Fibroblast of the conjunctiva (primary cell): ENCODE measurements at regions not wholly inside any gene's neighbourhood (a gene's known extent, or its start where the extent isn't known, plus 50 kb on each side); places are given as distances from the start of the nearest gene placed in this dataset.

Source experiments
- DNase-seq: peaks from one replicate; pipeline ENCODE4 v3.0.0-alpha.2; 2010; ENCODE audit warnings: low read depth

DNA sequence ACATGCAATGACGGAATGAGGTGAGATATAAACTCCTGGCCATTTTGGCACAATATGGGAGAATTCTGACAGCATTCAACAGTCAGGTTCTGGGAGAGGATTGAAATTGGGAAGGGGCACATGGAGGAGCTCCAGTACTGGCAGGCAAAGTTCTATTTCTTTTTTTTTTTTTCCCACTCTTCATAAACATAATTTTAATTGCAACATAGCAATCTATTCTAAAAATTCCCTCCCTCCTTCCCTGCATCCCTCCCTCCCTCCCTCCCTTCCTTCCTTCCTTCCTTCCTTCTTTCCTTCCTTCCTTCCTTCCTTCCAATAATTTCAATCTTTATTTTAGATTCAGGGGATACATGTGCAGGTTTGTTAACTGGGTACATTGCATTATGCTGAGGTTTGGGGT, 93.2 kb downstream of the PTCSC3 start:
- no peak for DNase-seq

- DNase-seq, result no peak
Measured at GRCh38 chr14:36078080-36078479, 98.4 kb downstream of the PTCSC3 start.

DNA sequence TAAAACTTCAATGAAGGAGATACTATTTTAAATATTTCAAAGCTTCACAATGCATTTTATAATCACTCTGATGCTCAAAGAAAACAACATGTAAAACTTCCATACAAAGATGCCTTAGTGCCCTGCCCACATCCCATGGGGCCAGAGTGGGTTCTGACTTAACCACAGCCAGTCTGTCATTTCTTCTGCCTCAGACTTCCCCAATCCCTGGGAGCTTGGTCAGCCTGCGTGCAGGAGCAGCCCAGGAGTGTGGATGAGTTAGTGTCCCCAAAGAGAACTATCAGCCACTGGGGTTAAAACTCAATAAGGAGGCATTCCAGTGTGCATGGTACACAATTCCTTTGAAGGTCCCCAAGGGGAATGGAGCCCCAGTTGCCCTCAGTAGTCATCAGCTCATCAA, 100.3 kb downstream of the PTCSC3 start:
- DNase-seq, result no peak

- no peak for DNase-seq
Measured at GRCh38 chr14:36075203-36075602, 101.3 kb downstream of the PTCSC3 start.

- DNase-seq, result no peak
Measured at GRCh38 chr14:36070720-36071043, 105.8 kb downstream of the PTCSC3 start.

GRCh38 chr14:36070031-36070719, 106.3 kb downstream of the PTCSC3 start:
- peak; percentile 69 for DNase-seq

DNA sequence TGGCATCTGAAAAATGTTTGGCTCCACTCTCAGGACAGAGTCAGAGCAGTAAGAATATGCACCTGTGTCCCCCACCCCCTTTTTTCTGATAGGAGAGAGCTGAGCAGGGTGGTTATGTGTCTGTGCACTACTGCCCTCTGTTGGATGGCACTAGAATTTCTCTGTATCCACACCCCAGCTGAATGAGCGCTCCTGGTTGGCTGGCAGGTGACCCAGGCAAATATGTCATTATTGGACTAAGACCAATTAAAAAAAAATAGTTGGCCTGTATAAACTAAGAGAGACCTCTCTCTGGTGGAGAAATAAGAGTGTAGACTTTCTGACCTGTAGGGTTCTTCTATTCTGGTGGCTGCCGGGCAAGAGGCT, 107.0 kb downstream of the PTCSC3 start:
- peak; percentile 23 for DNase-seq

- DNase-seq, result peak; percentile 59
Measured at GRCh38 chr14:36068777-36069534, 107.6 kb downstream of the PTCSC3 start.

DNA sequence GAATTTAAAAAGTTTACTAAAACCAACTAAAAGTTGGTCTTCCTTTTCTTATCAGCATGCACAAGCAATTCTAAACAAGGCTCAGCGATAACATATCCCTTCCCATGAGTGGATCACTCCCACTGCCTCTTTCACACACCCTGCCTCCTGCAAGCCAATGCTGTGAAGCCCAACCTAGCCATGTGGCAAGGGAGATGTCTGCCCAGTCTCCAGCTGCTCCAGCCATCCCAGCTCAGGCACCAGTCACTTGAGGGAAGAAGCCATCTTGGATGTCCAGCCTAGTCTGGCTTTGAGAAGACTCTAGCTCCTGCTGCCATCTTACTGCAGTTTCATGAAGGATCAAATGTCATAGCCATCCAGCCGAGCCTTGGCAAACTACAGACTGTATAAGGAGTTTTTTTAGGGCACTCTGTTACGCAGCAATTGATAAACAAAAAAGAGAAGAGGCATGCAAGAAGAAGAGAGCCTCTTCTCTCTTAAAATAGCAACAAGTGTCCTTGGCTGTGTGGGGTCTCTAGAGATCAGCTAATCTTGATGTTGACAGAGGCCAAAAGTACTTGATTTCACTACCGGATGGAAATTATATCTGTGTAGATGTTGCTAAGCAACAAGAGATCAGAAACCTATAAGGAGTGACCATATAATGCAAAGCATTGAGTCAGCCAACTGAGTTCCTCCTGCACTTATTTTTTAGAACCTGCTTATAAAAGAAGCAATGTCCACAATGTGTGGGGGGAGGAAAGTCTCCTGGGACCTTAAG, 108.9 kb downstream of the PTCSC3 start:
- DNase-seq, result peak; percentile 14

DNA sequence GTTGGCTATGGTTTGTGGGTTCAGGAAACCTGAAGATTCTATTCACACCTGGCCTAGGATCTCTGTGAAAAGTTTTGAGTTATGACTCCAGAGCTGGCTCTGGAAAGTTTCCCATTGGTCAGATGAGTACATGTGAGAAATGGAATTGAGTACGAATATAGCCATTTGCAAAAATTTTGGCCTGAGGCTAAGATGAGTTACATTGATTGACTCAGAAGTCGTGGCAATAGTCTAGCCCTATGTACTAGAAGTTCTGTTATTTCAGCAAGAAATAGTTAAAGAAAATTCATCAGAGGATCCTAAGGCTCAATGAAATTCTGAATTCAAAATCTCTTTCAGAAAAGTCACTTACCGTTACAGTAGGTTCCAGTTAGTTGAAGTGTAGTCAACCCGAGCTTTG, 109.9 kb downstream of the PTCSC3 start:
- DNase-seq, result no peak

- no peak for DNase-seq
Measured at GRCh38 chr14:36065831-36066230, 110.7 kb downstream of the PTCSC3 start.

GRCh38 chr14:36059531-36059930, 117.0 kb downstream of the PTCSC3 start:
- no peak for DNase-seq

- no peak for DNase-seq
Measured at GRCh38 chr14:36057452-36058116, 118.9 kb downstream of the PTCSC3 start.

DNA sequence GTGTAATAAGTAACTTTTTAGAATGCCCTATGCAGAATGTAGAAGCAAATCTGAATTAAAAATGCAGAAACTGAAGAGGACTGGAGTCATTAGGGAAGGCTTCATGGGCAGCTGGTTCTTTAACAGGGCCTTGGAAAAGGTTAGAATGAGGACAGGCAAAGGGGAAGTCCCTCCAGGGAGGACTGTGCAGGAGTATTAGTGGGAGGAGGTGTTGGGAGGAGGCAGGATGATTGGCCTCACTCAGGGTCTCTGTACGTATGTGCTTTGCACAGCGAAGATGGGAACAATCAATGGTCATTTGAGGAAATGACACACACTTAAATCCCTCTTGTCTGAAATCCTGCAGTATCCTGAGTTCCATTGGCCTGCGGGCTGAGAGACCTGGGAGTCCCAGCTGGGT, 119.7 kb downstream of the PTCSC3 start:
- no peak for DNase-seq

- no peak for DNase-seq
Measured at GRCh38 chr14:36055681-36056225, 120.8 kb downstream of the PTCSC3 start.

DNA sequence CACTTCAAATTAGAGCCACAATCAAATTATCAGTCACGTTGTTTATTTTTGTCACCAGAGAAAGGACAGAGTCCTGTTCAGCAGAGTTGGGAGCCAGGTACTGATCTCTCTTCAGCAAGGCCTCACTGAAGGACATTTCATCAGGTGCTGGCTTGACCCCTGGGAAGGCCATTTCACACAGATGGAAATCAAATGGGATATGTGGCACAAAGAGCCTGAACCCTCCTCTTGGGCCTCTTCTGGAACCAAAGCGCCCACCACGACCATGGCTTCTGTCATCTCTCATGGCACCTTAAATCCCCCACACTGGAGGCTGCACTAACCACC, 121.5 kb downstream of the PTCSC3 start:
- DNase-seq, result no peak

DNA sequence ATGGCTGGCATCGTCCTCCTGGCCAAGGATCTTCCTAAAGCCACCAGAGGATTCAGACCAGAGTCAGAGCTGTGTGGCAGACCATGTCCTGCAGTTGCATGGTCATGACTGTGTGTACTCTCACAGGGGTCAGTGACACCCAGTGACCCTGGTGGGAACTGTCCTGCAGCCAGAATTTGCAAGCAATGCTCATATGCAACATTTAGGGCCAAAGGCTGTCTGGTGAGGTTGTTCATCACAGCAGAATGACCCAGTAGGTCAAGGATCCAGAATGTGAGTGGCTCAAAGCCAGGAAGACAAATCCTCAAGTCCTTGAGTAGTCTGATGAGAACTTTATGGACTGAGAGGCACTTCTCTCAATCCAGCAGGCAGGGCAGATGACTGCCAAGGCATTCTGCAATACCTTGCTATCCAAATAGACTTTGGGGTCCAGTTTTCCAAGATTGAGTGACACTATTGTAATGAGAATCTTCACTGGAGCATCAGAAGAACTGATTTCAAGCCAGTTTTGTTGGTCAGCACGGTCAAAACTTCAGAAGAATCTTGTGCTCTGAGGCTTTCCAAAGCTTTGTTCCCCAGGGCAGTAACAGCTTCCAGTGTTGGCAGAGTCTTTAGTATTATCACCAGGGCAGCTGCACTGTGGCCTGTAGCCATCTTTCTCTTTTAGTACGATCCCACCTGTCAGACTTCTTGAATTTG, 122.0 kb downstream of the PTCSC3 start:
- no peak for DNase-seq

DNA sequence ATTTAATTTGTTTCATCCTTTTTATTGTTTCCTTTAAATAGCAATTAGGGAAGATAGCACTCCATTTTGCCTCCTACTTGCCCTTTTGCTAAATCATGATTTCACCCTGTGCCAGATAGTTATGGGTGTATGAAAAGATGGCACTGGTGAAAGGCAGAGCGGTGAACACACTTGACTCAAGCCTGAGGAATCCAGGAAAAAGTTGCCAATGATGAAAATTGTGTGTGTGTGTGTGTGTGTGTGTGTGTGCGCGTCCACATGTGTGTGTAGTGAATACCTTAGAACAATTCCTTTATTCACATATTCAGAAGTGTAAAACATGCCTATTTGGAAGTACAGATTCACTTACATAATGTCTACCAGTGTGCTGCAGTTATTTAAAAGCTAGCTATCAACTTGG, 123.8 kb downstream of the PTCSC3 start:
- DNase-seq, result no peak

DNA sequence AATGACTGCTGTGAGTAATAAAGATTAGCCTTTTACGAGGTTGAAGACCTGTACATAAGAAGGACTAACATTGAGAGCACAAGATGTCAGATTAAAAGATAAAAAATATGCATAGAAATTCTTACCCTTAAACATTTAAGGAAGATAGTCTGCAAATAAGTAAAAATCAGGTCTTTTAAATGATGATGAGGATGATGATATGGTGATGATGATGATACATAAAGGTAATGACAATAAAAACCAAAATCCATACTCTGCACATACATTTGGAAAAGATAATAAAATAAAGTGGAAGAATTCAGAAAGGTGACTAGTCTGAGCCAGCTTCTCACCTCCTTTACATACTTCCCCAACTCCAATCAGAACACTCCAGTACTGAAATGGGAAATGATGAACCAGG, 124.5 kb downstream of the PTCSC3 start:
- DNase-seq, result no peak

DNA sequence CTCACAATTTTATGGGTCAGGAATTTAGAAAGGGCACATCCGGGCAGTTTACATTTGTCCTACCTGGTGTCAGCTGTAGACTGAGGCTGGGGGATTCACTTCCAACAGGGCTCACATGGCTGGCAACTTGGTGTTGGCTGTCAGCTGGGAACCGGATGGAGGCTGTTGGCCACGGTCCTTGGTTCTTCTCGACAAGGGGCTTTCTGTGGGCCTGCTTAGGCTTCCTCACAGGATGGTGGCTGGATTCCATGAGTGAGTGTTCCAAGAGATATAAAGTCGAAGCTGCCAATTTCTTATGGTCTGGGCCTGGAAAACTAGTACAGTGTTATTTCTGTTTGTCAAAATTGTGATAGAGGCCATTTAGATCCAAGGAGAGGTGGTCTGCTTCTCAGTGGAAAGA, 127.9 kb downstream of the PTCSC3 start:
- DNase-seq, result no peak

DNA sequence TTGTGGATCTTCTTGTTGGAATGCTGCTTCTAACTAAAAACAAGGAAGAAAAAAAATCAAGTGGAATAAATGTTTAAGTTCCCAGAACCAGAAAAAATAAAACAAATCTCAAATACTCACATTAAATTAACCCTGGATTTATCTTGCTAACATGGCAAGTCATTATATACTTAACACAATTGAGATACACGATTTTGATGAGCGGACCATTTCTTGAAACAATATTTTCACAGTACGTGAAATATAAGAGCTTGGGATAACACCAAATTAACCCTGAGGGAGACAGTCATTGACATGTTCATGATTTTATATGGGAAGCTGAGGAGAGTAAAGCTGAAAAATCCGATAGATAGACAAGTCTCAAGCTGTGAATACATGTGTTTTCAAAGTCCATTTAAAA, 128.6 kb downstream of the PTCSC3 start:
- DNase-seq, result no peak

DNA sequence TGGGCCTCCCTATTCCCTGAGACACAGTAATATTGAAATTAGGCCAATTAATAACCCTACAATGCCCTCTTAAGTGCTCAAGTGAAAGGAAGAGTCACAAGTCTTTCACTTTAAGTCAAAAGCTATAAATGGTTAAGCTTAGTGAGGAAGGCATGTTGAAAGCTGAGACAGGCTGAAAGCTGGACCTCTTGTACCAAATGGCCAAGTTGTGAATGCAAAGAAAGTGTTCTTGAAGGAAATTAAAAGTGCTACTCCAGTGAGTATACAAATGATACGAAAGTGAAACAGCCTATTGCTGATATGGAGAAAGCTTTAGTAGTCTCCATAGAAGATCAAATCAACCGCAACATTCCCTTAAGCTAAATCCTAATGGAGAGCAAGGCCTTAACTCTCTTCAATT, 140.8 kb downstream of the PTCSC3 start:
- DNase-seq, result no peak
